ENCODE measurements at regions not wholly inside any gene's neighbourhood (a gene's known extent, or its start where the extent isn't known, plus 50 kb on each side); places are given as distances from the start of the nearest gene placed in this dataset.

DNA sequence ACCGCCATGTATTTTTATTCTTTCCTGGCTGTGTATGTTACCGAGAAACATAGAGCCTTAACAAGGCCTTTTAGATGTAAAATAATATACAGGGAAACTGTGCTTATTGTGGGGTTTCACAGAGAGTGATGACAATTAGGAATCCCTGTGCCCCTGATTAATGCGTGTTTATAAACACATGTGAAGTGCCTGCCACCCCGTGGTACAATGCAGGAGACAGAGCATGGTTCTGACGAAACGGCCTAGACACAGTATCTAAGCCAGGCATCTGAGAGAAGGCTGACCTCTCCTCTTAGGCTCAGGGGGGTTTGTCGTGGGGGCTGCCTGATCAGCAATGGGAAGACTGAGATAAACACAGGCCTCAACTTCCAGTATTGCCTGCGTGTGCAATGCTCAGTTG is 200.0 kb downstream of the AJAP1 start:
- Mint-ChIP-seq H3K9me3 (ENCODE audit: insufficient read depth) (peaks cover 5% of the 10 kb centered on the region), H3K4me3 (no peak overlapping the region), H3K4me1 (no peaks in the 10 kb centered on the region), H3K27me3 (no peaks in the 10 kb centered on the region), H3K27ac (no peak overlapping the region)
- H3K79me2 ChIP-seq (ENCODE audit: control insufficient read depth, insufficient read depth, low read length), result no peaks in the 10 kb centered on the region
- peaks cover 0 to 3% (median 0%) of the 10 kb centered on the region in 4 experiments for H3K27me3 ChIP-seq (replicated peaks in 1 of 4; ENCODE audit: control extremely low read depth in 1 of 4, control insufficient read depth in 3 of 4, insufficient read depth in 4 of 4, low read length in 3 of 4)
- no peaks in the 10 kb centered on the region for H3K36me3 ChIP-seq (replicated peaks in 1 of 2; ENCODE audit: control extremely low read depth in 1 of 2, control insufficient read depth in 1 of 2, extremely low read depth in 1 of 2, insufficient read depth in 2 of 2, low read length in 1 of 2)
- WGBS (ENCODE audit: insufficient coverage), result 94% methylated on average over 5 of the region's 8 CpGs
- H3K4me3 ChIP-seq (ENCODE audit: control extremely low read depth in 1 of 5, extremely low read depth in 1 of 5, insufficient read depth in 1 of 5, low read depth in 2 of 5, low read length in 4 of 5), result no peak overlapping the region
- DNase-seq (no peak), ATAC-seq (ENCODE audit: low read depth) (no peak)
- ChIA-PET POLR2A (no interaction called here), CTCF (no interaction called here)
- no peaks in the 10 kb centered on the region for H4K20me1 ChIP-seq (ENCODE audit: control insufficient read depth, insufficient read depth, low read length, poor library complexity, severe bottlenecking)
- peaks cover 0 to 4% (median 2%) of the 10 kb centered on the region in 3 donors for H3K9me3 ChIP-seq (ENCODE audit: control extremely low read depth in 1 of 3, control insufficient read depth in 2 of 3, insufficient read depth in 1 of 3, low read length in 2 of 3)
- no peak overlapping the region for H2AFZ ChIP-seq (ENCODE audit: insufficient read depth, low read depth, low read length, poor library complexity, severe bottlenecking)
- H3K9ac ChIP-seq (ENCODE audit: low read length), result no peak overlapping the region
- H3K27ac ChIP-seq (ENCODE audit: low read length in 2 of 2), result no peak overlapping the region
- no peaks in the 10 kb centered on the region for H3K4me1 ChIP-seq (ENCODE audit: control insufficient read depth in 2 of 2, insufficient read depth in 2 of 2, low read length in 2 of 2)
- intact Hi-C loops (cut with micrococcal nuclease), result no loop called here
- no peak for TF ChIP-seq EZH2 (IDR thresholded peaks at IDR 0.05; ENCODE audit: borderline replicate concordance, insufficient read depth, low read depth, low read length, poor library complexity, severe bottlenecking)
- TF ChIP-seq, protein P1, sequence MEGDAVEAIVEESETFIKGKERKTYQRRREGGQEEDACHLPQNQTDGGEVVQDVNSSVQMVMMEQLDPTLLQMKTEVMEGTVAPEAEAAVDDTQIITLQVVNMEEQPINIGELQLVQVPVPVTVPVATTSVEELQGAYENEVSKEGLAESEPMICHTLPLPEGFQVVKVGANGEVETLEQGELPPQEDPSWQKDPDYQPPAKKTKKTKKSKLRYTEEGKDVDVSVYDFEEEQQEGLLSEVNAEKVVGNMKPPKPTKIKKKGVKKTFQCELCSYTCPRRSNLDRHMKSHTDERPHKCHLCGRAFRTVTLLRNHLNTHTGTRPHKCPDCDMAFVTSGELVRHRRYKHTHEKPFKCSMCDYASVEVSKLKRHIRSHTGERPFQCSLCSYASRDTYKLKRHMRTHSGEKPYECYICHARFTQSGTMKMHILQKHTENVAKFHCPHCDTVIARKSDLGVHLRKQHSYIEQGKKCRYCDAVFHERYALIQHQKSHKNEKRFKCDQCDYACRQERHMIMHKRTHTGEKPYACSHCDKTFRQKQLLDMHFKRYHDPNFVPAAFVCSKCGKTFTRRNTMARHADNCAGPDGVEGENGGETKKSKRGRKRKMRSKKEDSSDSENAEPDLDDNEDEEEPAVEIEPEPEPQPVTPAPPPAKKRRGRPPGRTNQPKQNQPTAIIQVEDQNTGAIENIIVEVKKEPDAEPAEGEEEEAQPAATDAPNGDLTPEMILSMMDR (IDR thresholded peaks at IDR 0.05), result no peak
- H3K4me2 ChIP-seq (replicated peaks; ENCODE audit: low read depth, low read length, poor library complexity, severe bottlenecking), result no peak overlapping the region

DNA sequence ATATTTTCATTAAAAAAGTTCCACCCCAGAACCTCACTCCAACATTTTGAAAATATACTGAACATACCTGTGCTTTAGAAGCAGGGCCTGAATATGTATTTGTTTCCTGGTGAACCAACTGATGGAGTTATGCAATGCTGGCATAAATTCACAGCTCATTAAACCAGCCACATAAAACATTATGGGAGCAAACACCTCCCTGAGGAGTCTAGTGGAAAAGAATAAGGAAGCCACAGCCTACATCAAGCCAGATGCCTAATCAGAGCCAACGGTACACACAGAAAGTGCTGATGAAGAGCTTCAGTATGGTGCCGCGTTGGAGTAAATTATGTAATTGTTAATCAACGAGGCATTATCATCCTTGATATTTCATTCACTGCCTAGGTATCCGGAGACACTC is 199.5 kb downstream of the AJAP1 start:
- H3K4me1 Mint-ChIP-seq, result no peaks in the 10 kb centered on the region
- Histone ChIP-seq H2AFZ (ENCODE audit: insufficient read depth, low read depth, low read length, poor library complexity, severe bottlenecking) (no peak overlapping the region), H3K9me3 (ENCODE audit: control extremely low read depth in 1 of 3, control insufficient read depth in 2 of 3, insufficient read depth in 1 of 3, low read length in 2 of 3) (peaks cover 0 to 4% (median 2%) of the 10 kb centered on the region in 3 donors), H3K4me2 (replicated peaks; ENCODE audit: low read depth, low read length, poor library complexity, severe bottlenecking) (no peak overlapping the region), H3K4me3 (ENCODE audit: control extremely low read depth in 1 of 5, extremely low read depth in 1 of 5, insufficient read depth in 1 of 5, low read depth in 2 of 5, low read length in 4 of 5) (no peak overlapping the region), H3K4me1 (ENCODE audit: control insufficient read depth in 2 of 2, insufficient read depth in 2 of 2, low read length in 2 of 2) (no peaks in the 10 kb centered on the region), H3K9ac (ENCODE audit: low read length) (no peak overlapping the region), H3K79me2 (ENCODE audit: control insufficient read depth, insufficient read depth, low read length) (no peaks in the 10 kb centered on the region), H4K20me1 (ENCODE audit: control insufficient read depth, insufficient read depth, low read length, poor library complexity, severe bottlenecking) (no peaks in the 10 kb centered on the region), H3K27ac (ENCODE audit: low read length in 2 of 2) (no peak overlapping the region), H3K36me3 (replicated peaks in 1 of 2; ENCODE audit: control extremely low read depth in 1 of 2, control insufficient read depth in 1 of 2, extremely low read depth in 1 of 2, insufficient read depth in 2 of 2, low read length in 1 of 2) (no peaks in the 10 kb centered on the region), H3K27me3 (replicated peaks in 1 of 4; ENCODE audit: control extremely low read depth in 1 of 4, control insufficient read depth in 3 of 4, insufficient read depth in 4 of 4, low read length in 3 of 4) (peaks cover 0 to 3% (median 0%) of the 10 kb centered on the region in 4 experiments)
- DNase-seq, result no peak
- intact Hi-C loops (cut with micrococcal nuclease), result no loop called here
- ATAC-seq (ENCODE audit: low read depth), result no peak
- H3K27me3 Mint-ChIP-seq, result no peaks in the 10 kb centered on the region
- ChIA-PET CTCF (no interaction called here), POLR2A (no interaction called here)
- no peak overlapping the region for H3K27ac Mint-ChIP-seq
- no peak for TF ChIP-seq EZH2 (IDR thresholded peaks at IDR 0.05; ENCODE audit: borderline replicate concordance, insufficient read depth, low read depth, low read length, poor library complexity, severe bottlenecking)
- TF ChIP-seq, protein P1 (IDR thresholded peaks at IDR 0.05), result no peak
- H3K4me3 Mint-ChIP-seq, result no peak overlapping the region
- peaks cover 5% of the 10 kb centered on the region for H3K9me3 Mint-ChIP-seq (ENCODE audit: insufficient read depth)
- WGBS (ENCODE audit: insufficient coverage), result no CpG with 5 or more reads among the region's 5 CpGs
